ENCODE measurements at regions not wholly inside any gene's neighbourhood (a gene's known extent, or its start where the extent isn't known, plus 50 kb on each side); places are given as distances from the start of the nearest gene placed in this dataset.

GRCh38 chr20:21826976-21827375 is 121.5 kb downstream of the PAX1 start:
- no peak overlapping the region for H3K9ac ChIP-seq (ENCODE audit: low read length)
- H3K36me3 ChIP-seq (ENCODE audit: insufficient read depth, low read length): no peaks in the 10 kb centered on the region
- Mint-ChIP-seq H3K27ac (ENCODE audit: unreplicated experiment) (no peak overlapping the region), H3K4me3 (ENCODE audit: unreplicated experiment) (no peak overlapping the region), H3K4me1 (ENCODE audit: low read depth, unreplicated experiment) (no peaks in the 10 kb centered on the region), H3K9me3 (ENCODE audit: unreplicated experiment) (peaks cover 2% of the 10 kb centered on the region), H3K36me3 (ENCODE audit: low read depth, unreplicated experiment) (no peaks in the 10 kb centered on the region), H3K27me3 (ENCODE audit: low read depth, unreplicated experiment) (peaks cover 12% of the 10 kb centered on the region)
- H3K9me3 ChIP-seq (ENCODE audit: insufficient read depth, low read depth, low read length): peaks cover 3% of the 10 kb centered on the region
- no peak overlapping the region for H3K4me2 ChIP-seq (ENCODE audit: low read length)
- no peak overlapping the region for H3K4me3 ChIP-seq (ENCODE audit: insufficient read depth, low read depth, low read length)
- no peak for TF ChIP-seq EZH2 (IDR thresholded peaks at IDR 0.05; ENCODE audit: insufficient read depth, low read length)
- TF ChIP-seq CTCF (IDR thresholded peaks at IDR 0.05; ENCODE audit: insufficient read depth, low read depth, low read length): no peak
- no peak overlapping the region for H3K27ac ChIP-seq (ENCODE audit: low read depth, low read length)
- H3K79me2 ChIP-seq (ENCODE audit: insufficient read depth, low read length): no peaks in the 10 kb centered on the region
- no peaks in the 10 kb centered on the region for H3K27me3 ChIP-seq (ENCODE audit: insufficient read depth, low read length)
- H2AFZ ChIP-seq (ENCODE audit: low read depth, low read length): no peak overlapping the region
- DNase-seq (ENCODE audit: low read depth) (no peak), FAIRE-seq (no peak)
- no peaks in the 10 kb centered on the region for H3K4me1 ChIP-seq (ENCODE audit: insufficient read depth, low read length)
- H4K20me1 ChIP-seq (ENCODE audit: insufficient read depth, low read length): no peaks in the 10 kb centered on the region

- H3K4me1 ChIP-seq (ENCODE audit: insufficient read depth, low read length): no peaks in the 10 kb centered on the region
- no peak overlapping the region for H3K4me3 ChIP-seq (ENCODE audit: insufficient read depth, low read depth, low read length)
- H3K4me3 Mint-ChIP-seq (ENCODE audit: unreplicated experiment): no peak overlapping the region
- no peaks in the 10 kb centered on the region for H3K9me3 ChIP-seq (ENCODE audit: insufficient read depth, low read depth, low read length)
- no peaks in the 10 kb centered on the region for H3K79me2 ChIP-seq (ENCODE audit: insufficient read depth, low read length)
- H3K4me1 Mint-ChIP-seq (ENCODE audit: low read depth, unreplicated experiment): no peaks in the 10 kb centered on the region
- no peak overlapping the region for H3K27ac Mint-ChIP-seq (ENCODE audit: unreplicated experiment)
- no peak for TF ChIP-seq CTCF (IDR thresholded peaks at IDR 0.05; ENCODE audit: insufficient read depth, low read depth, low read length)
- no peak for TF ChIP-seq EZH2 (IDR thresholded peaks at IDR 0.05; ENCODE audit: insufficient read depth, low read length)
- H2AFZ ChIP-seq (ENCODE audit: low read depth, low read length): no peak overlapping the region
- H3K36me3 Mint-ChIP-seq (ENCODE audit: low read depth, unreplicated experiment): no peaks in the 10 kb centered on the region
- H3K27me3 Mint-ChIP-seq (ENCODE audit: low read depth, unreplicated experiment): peaks cover 4% of the 10 kb centered on the region
- no peaks in the 10 kb centered on the region for H3K27me3 ChIP-seq (ENCODE audit: insufficient read depth, low read length)
- no peak overlapping the region for H3K9ac ChIP-seq (ENCODE audit: low read length)
- FAIRE-seq (no peak), DNase-seq (ENCODE audit: low read depth) (no peak)
- no peak overlapping the region for H3K27ac ChIP-seq (ENCODE audit: low read depth, low read length)
- no peaks in the 10 kb centered on the region for H4K20me1 ChIP-seq (ENCODE audit: insufficient read depth, low read length)
- H3K9me3 Mint-ChIP-seq (ENCODE audit: unreplicated experiment): no peaks in the 10 kb centered on the region
- H3K36me3 ChIP-seq (ENCODE audit: insufficient read depth, low read length): no peaks in the 10 kb centered on the region
- H3K4me2 ChIP-seq (ENCODE audit: low read length): no peak overlapping the region
Observed at GRCh38 chr20:21821358-21821757, 115.9 kb downstream of the PAX1 start.

GRCh38 chr20:21820688-21821087 is 115.2 kb downstream of the PAX1 start:
- no peak overlapping the region for H3K9ac ChIP-seq (ENCODE audit: low read length)
- Mint-ChIP-seq H3K36me3 (ENCODE audit: low read depth, unreplicated experiment) (no peaks in the 10 kb centered on the region), H3K27ac (ENCODE audit: unreplicated experiment) (no peak overlapping the region), H3K27me3 (ENCODE audit: low read depth, unreplicated experiment) (peaks cover 2% of the 10 kb centered on the region), H3K9me3 (ENCODE audit: unreplicated experiment) (no peaks in the 10 kb centered on the region), H3K4me3 (ENCODE audit: unreplicated experiment) (no peak overlapping the region), H3K4me1 (ENCODE audit: low read depth, unreplicated experiment) (no peaks in the 10 kb centered on the region)
- H4K20me1 ChIP-seq (ENCODE audit: insufficient read depth, low read length): no peaks in the 10 kb centered on the region
- H3K4me1 ChIP-seq (ENCODE audit: insufficient read depth, low read length): no peaks in the 10 kb centered on the region
- H2AFZ ChIP-seq (ENCODE audit: low read depth, low read length): no peak overlapping the region
- FAIRE-seq: no peak
- no peaks in the 10 kb centered on the region for H3K36me3 ChIP-seq (ENCODE audit: insufficient read depth, low read length)
- no peak overlapping the region for H3K4me2 ChIP-seq (ENCODE audit: low read length)
- DNase-seq (ENCODE audit: low read depth): no peak
- H3K9me3 ChIP-seq (ENCODE audit: insufficient read depth, low read depth, low read length): no peaks in the 10 kb centered on the region
- H3K79me2 ChIP-seq (ENCODE audit: insufficient read depth, low read length): no peaks in the 10 kb centered on the region
- H3K27me3 ChIP-seq (ENCODE audit: insufficient read depth, low read length): no peaks in the 10 kb centered on the region
- TF ChIP-seq CTCF (IDR thresholded peaks at IDR 0.05; ENCODE audit: insufficient read depth, low read depth, low read length) (no peak), EZH2 (IDR thresholded peaks at IDR 0.05; ENCODE audit: insufficient read depth, low read length) (no peak)
- H3K27ac ChIP-seq (ENCODE audit: low read depth, low read length): no peak overlapping the region
- H3K4me3 ChIP-seq (ENCODE audit: insufficient read depth, low read depth, low read length): no peak overlapping the region

Data from astrocyte (in vitro differentiated cells and primary cell).